ENCODE measurements at regions not wholly inside any gene's neighbourhood (a gene's known extent, or its start where the extent isn't known, plus 50 kb on each side); places are given as distances from the start of the nearest gene placed in this dataset.
A peak's percentile ranks its signal among the peaks of the same experiment; 100 is the strongest.

- TF ChIP-seq CTCF (IDR thresholded peaks at IDR 0.05; ENCODE audit: insufficient read depth, low read length, severe bottlenecking) = no peak
- DNase-seq (ENCODE audit: low read depth) (no peak), FAIRE-seq (no peak)
- H3K27me3 ChIP-seq (ENCODE audit: control insufficient read depth, insufficient read depth, low read length) = no peaks in the 10 kb centered on the region
- no peaks in the 10 kb centered on the region for H3K36me3 ChIP-seq (ENCODE audit: control insufficient read depth, insufficient read depth, low read length)
- H3K4me3 ChIP-seq (ENCODE audit: low read depth, low read length) = no peak overlapping the region
Measured at GRCh38 chr15:95303713-95304112, 1026.8 kb upstream of the NR2F2 start.

- TF ChIP-seq CTCF (IDR thresholded peaks at IDR 0.05; ENCODE audit: insufficient read depth, low read length, severe bottlenecking) = no peak
- no peak for FAIRE-seq
- DNase-seq (ENCODE audit: low read depth) = no peak
- no peaks in the 10 kb centered on the region for H3K36me3 ChIP-seq (ENCODE audit: control insufficient read depth, insufficient read depth, low read length)
- H3K27me3 ChIP-seq (ENCODE audit: control insufficient read depth, insufficient read depth, low read length) = no peaks in the 10 kb centered on the region
- no peak overlapping the region for H3K4me3 ChIP-seq (ENCODE audit: low read depth, low read length)
Measured at GRCh38 chr15:95304151-95304946, 1026.2 kb upstream of the NR2F2 start.

- Histone ChIP-seq H3K36me3 (ENCODE audit: control insufficient read depth, insufficient read depth, low read length) (no peaks in the 10 kb centered on the region), H3K4me3 (ENCODE audit: low read depth, low read length) (no peak overlapping the region), H3K27me3 (ENCODE audit: control insufficient read depth, insufficient read depth, low read length) (no peaks in the 10 kb centered on the region)
- FAIRE-seq (no peak), DNase-seq (ENCODE audit: low read depth) (no peak)
- no peak for TF ChIP-seq CTCF (IDR thresholded peaks at IDR 0.05; ENCODE audit: insufficient read depth, low read length, severe bottlenecking)
Measured at GRCh38 chr15:95304947-95305400, 1025.5 kb upstream of the NR2F2 start.

GRCh38 chr15:95307115-95307514 lies 1023.4 kb upstream of the NR2F2 start:
- H3K36me3 ChIP-seq (ENCODE audit: control insufficient read depth, insufficient read depth, low read length) = no peaks in the 10 kb centered on the region
- TF ChIP-seq CTCF (IDR thresholded peaks at IDR 0.05; ENCODE audit: insufficient read depth, low read length, severe bottlenecking) = no peak
- no peak for DNase-seq (ENCODE audit: low read depth)
- H3K27me3 ChIP-seq (ENCODE audit: control insufficient read depth, insufficient read depth, low read length) = no peaks in the 10 kb centered on the region
- no peak for FAIRE-seq
- no peak overlapping the region for H3K4me3 ChIP-seq (ENCODE audit: low read depth, low read length)

GRCh38 chr15:95319242-95319641 lies 1011.3 kb upstream of the NR2F2 start:
- FAIRE-seq = no peak
- DNase-seq (ENCODE audit: low read depth) = peak; percentile 18
- H3K36me3 ChIP-seq (ENCODE audit: control insufficient read depth, insufficient read depth, low read length) = no peaks in the 10 kb centered on the region
- H3K27me3 ChIP-seq (ENCODE audit: control insufficient read depth, insufficient read depth, low read length) = no peaks in the 10 kb centered on the region
- H3K4me3 ChIP-seq (ENCODE audit: low read depth, low read length) = no peak overlapping the region
- no peak for TF ChIP-seq CTCF (IDR thresholded peaks at IDR 0.05; ENCODE audit: insufficient read depth, low read length, severe bottlenecking)

- Histone ChIP-seq H3K27me3 (ENCODE audit: control insufficient read depth, insufficient read depth, low read length) (peaks cover 8% of the 10 kb centered on the region), H3K36me3 (ENCODE audit: control insufficient read depth, insufficient read depth, low read length) (no peaks in the 10 kb centered on the region), H3K4me3 (ENCODE audit: low read depth, low read length) (no peak overlapping the region)
- peak; percentile 30 for DNase-seq (ENCODE audit: low read depth)
- no peak for FAIRE-seq
- TF ChIP-seq CTCF (IDR thresholded peaks at IDR 0.05; ENCODE audit: insufficient read depth, low read length, severe bottlenecking) = no peak
Measured at GRCh38 chr15:95323796-95324195, 1006.7 kb upstream of the NR2F2 start.
